ENCODE measurements at regions not wholly inside any gene's neighbourhood (a gene's known extent, or its start where the extent isn't known, plus 50 kb on each side); places are given as distances from the start of the nearest gene placed in this dataset.

DNA sequence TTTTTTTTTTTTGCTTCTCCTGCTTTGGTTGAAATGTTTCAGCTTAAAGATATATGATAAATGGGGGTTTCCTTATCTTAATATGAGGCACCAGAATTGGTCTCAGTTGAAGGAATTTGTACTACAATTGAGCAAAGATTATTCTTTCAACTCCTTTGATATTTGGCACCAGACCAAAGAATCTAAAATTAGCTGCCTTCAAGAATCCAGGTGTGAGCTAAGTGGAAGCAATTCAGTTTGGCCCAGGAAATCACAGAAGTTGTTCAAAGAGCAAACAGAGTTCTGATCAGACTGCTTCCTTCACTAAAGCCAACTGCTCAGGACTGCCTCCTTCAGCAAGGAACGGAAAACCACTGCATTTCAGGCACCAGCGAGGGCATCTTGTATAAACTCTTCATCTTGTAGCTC lies 68.3 kb upstream of the BCAR3 start:
- no peak for DNase-seq (ENCODE audit: low read depth, low spot score)
- in situ Hi-C loops (cut with HindIII; ENCODE audit: low sequenced_read_pairs): no loop called here
- TF ChIP-seq CTCF (IDR thresholded peaks at IDR 0.05; ENCODE audit: low read depth, low read length): peak; percentile 30
- no peak overlapping the region for H3K4me3 ChIP-seq (ENCODE audit: low read depth, low read length)

DNA sequence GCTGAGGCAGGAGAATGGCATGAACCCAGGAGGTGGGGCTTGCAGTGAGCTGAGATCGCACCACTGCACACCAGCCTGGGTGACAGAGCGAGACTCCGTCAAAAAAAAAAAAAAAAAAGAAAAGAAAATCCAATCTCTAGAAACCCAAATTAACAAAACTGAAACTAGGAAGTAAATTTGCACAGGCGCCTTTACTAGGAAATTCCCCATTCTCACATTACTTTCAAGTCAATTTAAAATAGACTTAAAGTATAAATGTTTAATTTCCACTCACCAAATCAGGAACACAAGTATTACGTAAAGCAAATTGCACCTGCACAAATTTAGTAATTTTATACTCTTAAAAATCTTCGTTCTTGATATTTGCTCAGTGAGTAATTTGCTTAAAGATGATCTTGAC lies 67.8 kb upstream of the BCAR3 start:
- no peak overlapping the region for H3K4me3 ChIP-seq (ENCODE audit: low read depth, low read length)
- no peak for DNase-seq (ENCODE audit: low read depth, low spot score)
- no peak for TF ChIP-seq CTCF (IDR thresholded peaks at IDR 0.05; ENCODE audit: low read depth, low read length)
- in situ Hi-C loops (cut with HindIII; ENCODE audit: low sequenced_read_pairs): no loop called here

DNA sequence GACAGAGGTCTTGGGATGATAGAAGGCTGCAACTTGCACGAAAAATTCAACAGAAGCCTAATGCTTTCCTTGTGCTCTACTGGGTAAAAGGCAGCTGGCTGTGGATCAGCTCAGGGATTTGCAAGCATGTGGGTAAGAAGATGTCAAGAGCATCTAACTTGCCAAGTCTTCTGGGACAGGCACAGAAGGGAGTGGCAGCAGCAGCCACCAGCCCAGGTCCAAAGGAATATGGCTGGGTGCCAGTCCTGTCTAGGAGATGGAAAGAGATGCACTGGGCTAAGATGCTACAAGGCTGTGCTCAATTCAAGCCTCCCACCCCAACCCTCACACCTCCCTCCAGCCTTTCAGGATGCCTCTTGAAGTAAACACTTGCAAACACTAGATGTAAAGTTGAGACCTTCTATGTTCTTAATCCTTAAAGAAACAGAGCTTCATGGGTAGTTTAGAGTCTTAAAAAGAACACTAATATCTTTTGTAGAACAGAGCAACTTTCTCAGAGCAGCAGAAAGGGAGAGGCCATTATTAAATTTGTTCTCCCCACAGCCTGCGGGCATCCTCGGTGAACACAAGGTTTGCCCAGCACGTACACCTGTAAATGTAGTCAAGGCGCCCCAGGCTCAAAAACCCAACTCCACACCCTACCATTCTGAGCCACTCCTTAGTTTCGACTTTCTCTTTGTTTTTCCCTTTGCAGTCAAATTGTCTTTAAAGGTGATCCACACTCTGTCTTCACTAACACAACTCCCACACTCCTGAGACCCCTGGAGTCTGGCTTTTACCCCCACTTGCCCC lies 64.6 kb upstream of the BCAR3 start:
- no peak for DNase-seq (ENCODE audit: low read depth, low spot score)
- in situ Hi-C loops (cut with HindIII; ENCODE audit: low sequenced_read_pairs): no loop called here
- TF ChIP-seq CTCF (IDR thresholded peaks at IDR 0.05; ENCODE audit: low read depth, low read length): no peak
- no peak overlapping the region for H3K4me3 ChIP-seq (ENCODE audit: low read depth, low read length)

- in situ Hi-C loops (cut with HindIII; ENCODE audit: low sequenced_read_pairs): no loop called here
- no peak overlapping the region for H3K4me3 ChIP-seq (ENCODE audit: low read depth, low read length)
- DNase-seq (ENCODE audit: low read depth, low spot score): no peak
- TF ChIP-seq CTCF (IDR thresholded peaks at IDR 0.05; ENCODE audit: low read depth, low read length): no peak
These were observed 62.8 kb upstream of the BCAR3 start for GRCh38 chr1:93744299-93744988.

GRCh38 chr1:93743465-93743864 lies 61.8 kb upstream of the BCAR3 start:
- in situ Hi-C loops (cut with HindIII; ENCODE audit: low sequenced_read_pairs): no loop called here
- DNase-seq (ENCODE audit: low read depth, low spot score): no peak
- H3K4me3 ChIP-seq (ENCODE audit: low read depth, low read length): no peak overlapping the region
- no peak for TF ChIP-seq CTCF (IDR thresholded peaks at IDR 0.05; ENCODE audit: low read depth, low read length)

DNA sequence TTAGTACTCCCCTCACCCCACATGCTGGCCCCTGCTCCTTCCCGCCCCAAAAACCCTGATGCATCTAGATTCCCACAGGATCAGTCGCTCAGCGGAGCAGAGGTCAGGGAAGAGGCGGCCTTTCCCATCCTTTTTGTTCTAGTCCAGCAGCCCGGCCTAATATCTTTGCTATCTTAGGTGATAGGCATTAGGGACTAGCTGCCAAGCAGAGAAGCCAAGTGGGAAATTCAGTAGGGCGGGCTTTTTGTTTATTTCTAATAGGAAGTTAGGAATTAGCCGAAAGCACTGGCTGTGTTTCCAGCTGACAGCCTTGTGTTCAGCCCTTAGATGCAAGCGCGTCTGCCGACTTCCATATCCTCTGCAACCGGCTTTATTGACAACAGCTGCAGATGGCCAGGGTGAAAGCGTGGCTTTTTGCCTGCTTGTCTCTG lies 59.0 kb upstream of the BCAR3 start:
- H3K4me3 ChIP-seq (ENCODE audit: low read depth, low read length): no peak overlapping the region
- no peak for TF ChIP-seq CTCF (IDR thresholded peaks at IDR 0.05; ENCODE audit: low read depth, low read length)
- in situ Hi-C loops (cut with HindIII; ENCODE audit: low sequenced_read_pairs): no loop called here
- no peak for DNase-seq (ENCODE audit: low read depth, low spot score)

Measured in astrocyte of the spinal cord (primary cell).